Duodenal mucosa (tissue), 2 donors: ENCODE measurements at regions not wholly inside any gene's neighbourhood (a gene's known extent, or its start where the extent isn't known, plus 50 kb on each side); places are given as distances from the start of the nearest gene placed in this dataset.
"Not testable (repeated sequence)": the region's sequence is repeated elsewhere in the genome, so short reads cannot be mapped to it uniquely, and the experiment has no call there.

Experiments
- H3K27ac ChIP-seq: one replicate; pipeline ENCODE4 v1.7.0; 2013; ENCODE audit warnings: low read depth, low read length
- H3K27me3 ChIP-seq, 2 donors: one replicate each; pipeline ENCODE4 v1.7.0; 2013; ENCODE audit warnings: low read length in 2 of 2, control low read depth in 1 of 2; ENCODE audit not compliant: insufficient read depth in 2 of 2, control insufficient read depth in 1 of 2
- H3K36me3 ChIP-seq, 2 donors: one replicate each; pipeline ENCODE4 v1.7.0; 2013; ENCODE audit warnings: low read length in 2 of 2, control low read depth in 1 of 2; ENCODE audit not compliant: insufficient read depth in 2 of 2, control insufficient read depth in 1 of 2
- H3K4me1 ChIP-seq, 2 donors: one replicate each; pipeline ENCODE4 v1.7.0; 2013; ENCODE audit warnings: low read length in 2 of 2, control low read depth in 1 of 2; ENCODE audit not compliant: insufficient read depth in 2 of 2, control insufficient read depth in 1 of 2
- H3K4me3 ChIP-seq, 2 donors: one replicate each; pipeline ENCODE4 v1.7.0; 2013; ENCODE audit warnings: low read length in 2 of 2, low read depth in 1 of 2
- H3K9ac ChIP-seq, 2 donors: one replicate each; pipeline ENCODE4 v1.7.0; 2013; ENCODE audit warnings: low read length in 2 of 2, low read depth in 1 of 2
- H3K9me3 ChIP-seq, 2 donors: one replicate each; pipeline ENCODE4 v1.7.0; 2013; ENCODE audit warnings: low read length in 2 of 2, control low read depth in 1 of 2; ENCODE audit not compliant: control insufficient read depth in 1 of 2

GRCh38 chr3:197618408-197618807, 62.6 kb upstream of the BDH1 start:
- H3K9ac ChIP-seq, H3K4me3 ChIP-seq, H3K27me3 ChIP-seq, H3K9me3 ChIP-seq, H3K27ac ChIP-seq, H3K4me1 ChIP-seq: not testable (repeated sequence)
- peaks cover 17 to 61% of the 10 kb centered on the region in 2 donors for H3K36me3 ChIP-seq

GRCh38 chr3:197615430-197615829, 59.7 kb upstream of the BDH1 start:
- Histone ChIP-seq H3K27me3 (no peaks in the 10 kb centered on the region), H3K27ac (no peak overlapping the region), H3K36me3 (peaks cover 14 to 73% of the 10 kb centered on the region in 2 donors), H3K4me1 (no peaks in the 10 kb centered on the region), H3K9me3 (no peaks in the 10 kb centered on the region), H3K9ac (no peak overlapping the region), H3K4me3 (no peak overlapping the region)

- H3K4me1 ChIP-seq, H3K27ac ChIP-seq, H3K4me3 ChIP-seq, H3K9ac ChIP-seq, H3K27me3 ChIP-seq, H3K9me3 ChIP-seq: not testable (repeated sequence)
- peaks cover 12 to 67% of the 10 kb centered on the region in 2 donors for H3K36me3 ChIP-seq
These were observed 58.4 kb upstream of the BDH1 start for GRCh38 chr3:197614134-197614533.

- H3K4me1 ChIP-seq, result no peaks in the 10 kb centered on the region
- peaks cover 19 to 68% of the 10 kb centered on the region in 2 donors for H3K36me3 ChIP-seq
- H3K4me3 ChIP-seq, result no peak overlapping the region
- no peak overlapping the region for H3K9ac ChIP-seq
- H3K27ac ChIP-seq, result no peak overlapping the region
- no peaks in the 10 kb centered on the region for H3K27me3 ChIP-seq
- no peaks in the 10 kb centered on the region for H3K9me3 ChIP-seq
These were observed 57.4 kb upstream of the BDH1 start for GRCh38 chr3:197613199-197613598.

GRCh38 chr3:197611255-197611654, 55.5 kb upstream of the BDH1 start:
- peaks cover 27 to 74% of the 10 kb centered on the region in 2 donors for H3K36me3 ChIP-seq
- H3K4me1 ChIP-seq, result no peaks in the 10 kb centered on the region
- no peak overlapping the region for H3K4me3 ChIP-seq
- H3K9me3 ChIP-seq, result no peaks in the 10 kb centered on the region
- no peak overlapping the region for H3K9ac ChIP-seq
- H3K27me3 ChIP-seq, result no peaks in the 10 kb centered on the region
- H3K27ac ChIP-seq, result no peak overlapping the region

GRCh38 chr3:197606468-197606867, 50.7 kb upstream of the BDH1 start:
- no peaks in the 10 kb centered on the region for H3K4me1 ChIP-seq
- no peaks in the 10 kb centered on the region for H3K27me3 ChIP-seq
- peaks cover 15 to 43% of the 10 kb centered on the region in 2 donors for H3K36me3 ChIP-seq
- H3K27ac ChIP-seq, result no peak overlapping the region
- H3K9ac ChIP-seq, result no peak overlapping the region
- no peaks in the 10 kb centered on the region for H3K9me3 ChIP-seq
- H3K4me3 ChIP-seq, result no peak overlapping the region
